Ishikawa (cell line): ENCODE measurements at regions not wholly inside any gene's neighbourhood (a gene's known extent, or its start where the extent isn't known, plus 50 kb on each side); places are given as distances from the start of the nearest gene placed in this dataset.

ENCODE experiments used
- CEBPB ChIP-seq: IDR thresholded peaks from 2 replicates; pipeline ENCODE4 v1.6.1; 2012
- CREB1 ChIP-seq: IDR thresholded peaks from 2 replicates; pipeline ENCODE4 v1.6.1; 2012; ENCODE audit warnings: low read depth
- EGR1 ChIP-seq: IDR thresholded peaks from 2 replicates; pipeline ENCODE4 v1.6.1; 2012
- EP300 ChIP-seq: IDR thresholded peaks from 2 replicates; pipeline ENCODE4 v1.6.1; 2012; ENCODE audit warnings: borderline replicate concordance
- FOXM1 ChIP-seq: IDR thresholded peaks from 2 replicates; pipeline ENCODE4 v1.6.1; 2012; ENCODE audit warnings: low read depth, borderline replicate concordance
- NFIC ChIP-seq: IDR thresholded peaks from 2 replicates; pipeline ENCODE4 v1.6.1; 2012
- RAD21 ChIP-seq: IDR thresholded peaks from 2 replicates; pipeline ENCODE4 v1.6.1; 2012; ENCODE audit warnings: low read depth
- TAF1 ChIP-seq: IDR thresholded peaks from 2 replicates; pipeline ENCODE4 v1.6.1; 2012; ENCODE audit warnings: low read depth, mild to moderate bottlenecking
- TCF12 ChIP-seq: IDR thresholded peaks from 2 replicates; pipeline ENCODE4 v1.6.1; 2012; ENCODE audit warnings: low read depth
- TEAD4 ChIP-seq: IDR thresholded peaks from 2 replicates; pipeline ENCODE4 v1.6.1; 2012
- YY1 ChIP-seq: IDR thresholded peaks from 2 replicates; pipeline ENCODE4 v1.6.1; 2012; ENCODE audit warnings: low read depth
- ZBTB7A ChIP-seq: IDR thresholded peaks from 2 replicates; pipeline ENCODE4 v1.6.1; 2012; ENCODE audit warnings: low read depth
- TF ChIP-seq, protein P1 (sequence below): IDR thresholded peaks from 2 replicates; pipeline ENCODE4 v1.6.1; 2012
- TF ChIP-seq, protein P2 (sequence below): IDR thresholded peaks from 2 replicates; pipeline ENCODE4 v1.6.1; 2012; ENCODE audit warnings: low read depth, mild to moderate bottlenecking
- TF ChIP-seq, protein P3 (sequence below): IDR thresholded peaks from 2 replicates; pipeline ENCODE4 v1.6.1; 2012

DNA sequence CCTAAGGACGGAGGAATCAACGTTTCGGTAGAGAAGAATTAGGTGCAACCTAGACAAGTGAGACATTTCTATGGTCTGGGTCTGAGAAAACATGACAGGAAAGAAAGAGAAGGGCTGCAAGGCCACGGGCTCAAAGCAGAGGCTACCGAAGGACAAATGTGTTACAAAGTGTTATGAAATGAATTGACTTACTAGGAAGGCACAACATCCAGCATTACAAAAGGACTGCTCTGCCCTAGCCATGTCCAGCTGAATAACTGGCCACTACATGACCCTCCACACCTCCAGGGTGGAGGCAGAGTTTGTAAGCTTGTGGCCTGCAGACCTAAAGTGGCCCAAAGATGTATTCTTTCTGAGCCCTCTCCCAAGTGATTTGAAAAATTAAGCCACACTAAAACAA, 133.6 kb downstream of the GDAP2 start:
- TF ChIP-seq EGR1 (no peak), YY1 (no peak), EP300 (no peak)
- TF ChIP-seq, protein P1, sequence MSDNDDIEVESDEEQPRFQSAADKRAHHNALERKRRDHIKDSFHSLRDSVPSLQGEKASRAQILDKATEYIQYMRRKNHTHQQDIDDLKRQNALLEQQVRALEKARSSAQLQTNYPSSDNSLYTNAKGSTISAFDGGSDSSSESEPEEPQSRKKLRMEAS = no peak

GRCh38 chr1:117796226-117796625, 133.2 kb downstream of the GDAP2 start:
- TF ChIP-seq EGR1 = no peak
- TF ChIP-seq CEBPB = no peak
- no peak for TF ChIP-seq CREB1
- no peak for TF ChIP-seq EP300

DNA sequence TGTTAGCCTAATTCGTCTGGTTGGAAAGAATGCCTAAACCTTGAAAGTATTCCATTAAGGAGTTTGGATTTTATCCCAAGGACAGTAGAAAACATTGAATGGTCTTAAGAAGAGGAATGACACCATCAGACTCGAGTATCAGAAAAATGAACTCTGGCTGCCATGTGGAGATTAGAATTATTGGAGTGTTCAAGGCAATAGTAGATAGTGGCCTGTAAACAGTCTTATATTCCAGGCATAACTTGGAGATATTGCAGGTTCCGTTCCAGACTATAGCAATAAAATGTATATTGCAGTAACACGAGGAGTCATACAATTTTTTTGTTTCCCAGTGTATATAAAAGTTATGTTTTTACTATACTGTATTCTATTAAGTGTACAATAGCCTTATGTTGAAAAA, 130.9 kb downstream of the GDAP2 start:
- TF ChIP-seq, protein P2, sequence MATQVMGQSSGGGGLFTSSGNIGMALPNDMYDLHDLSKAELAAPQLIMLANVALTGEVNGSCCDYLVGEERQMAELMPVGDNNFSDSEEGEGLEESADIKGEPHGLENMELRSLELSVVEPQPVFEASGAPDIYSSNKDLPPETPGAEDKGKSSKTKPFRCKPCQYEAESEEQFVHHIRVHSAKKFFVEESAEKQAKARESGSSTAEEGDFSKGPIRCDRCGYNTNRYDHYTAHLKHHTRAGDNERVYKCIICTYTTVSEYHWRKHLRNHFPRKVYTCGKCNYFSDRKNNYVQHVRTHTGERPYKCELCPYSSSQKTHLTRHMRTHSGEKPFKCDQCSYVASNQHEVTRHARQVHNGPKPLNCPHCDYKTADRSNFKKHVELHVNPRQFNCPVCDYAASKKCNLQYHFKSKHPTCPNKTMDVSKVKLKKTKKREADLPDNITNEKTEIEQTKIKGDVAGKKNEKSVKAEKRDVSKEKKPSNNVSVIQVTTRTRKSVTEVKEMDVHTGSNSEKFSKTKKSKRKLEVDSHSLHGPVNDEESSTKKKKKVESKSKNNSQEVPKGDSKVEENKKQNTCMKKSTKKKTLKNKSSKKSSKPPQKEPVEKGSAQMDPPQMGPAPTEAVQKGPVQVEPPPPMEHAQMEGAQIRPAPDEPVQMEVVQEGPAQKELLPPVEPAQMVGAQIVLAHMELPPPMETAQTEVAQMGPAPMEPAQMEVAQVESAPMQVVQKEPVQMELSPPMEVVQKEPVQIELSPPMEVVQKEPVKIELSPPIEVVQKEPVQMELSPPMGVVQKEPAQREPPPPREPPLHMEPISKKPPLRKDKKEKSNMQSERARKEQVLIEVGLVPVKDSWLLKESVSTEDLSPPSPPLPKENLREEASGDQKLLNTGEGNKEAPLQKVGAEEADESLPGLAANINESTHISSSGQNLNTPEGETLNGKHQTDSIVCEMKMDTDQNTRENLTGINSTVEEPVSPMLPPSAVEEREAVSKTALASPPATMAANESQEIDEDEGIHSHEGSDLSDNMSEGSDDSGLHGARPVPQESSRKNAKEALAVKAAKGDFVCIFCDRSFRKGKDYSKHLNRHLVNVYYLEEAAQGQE = no peak
- no peak for TF ChIP-seq FOXM1
- no peak for TF ChIP-seq ZBTB7A
- TF ChIP-seq CREB1 = no peak
- TF ChIP-seq RAD21 = no peak
- TF ChIP-seq EGR1 = no peak
- no peak for TF ChIP-seq CEBPB
- no peak for TF ChIP-seq NFIC
- TF ChIP-seq, protein P1 = no peak
- TF ChIP-seq TEAD4 = no peak
- no peak for TF ChIP-seq YY1
- no peak for TF ChIP-seq TCF12
- no peak for TF ChIP-seq TAF1
- TF ChIP-seq, protein P3, sequence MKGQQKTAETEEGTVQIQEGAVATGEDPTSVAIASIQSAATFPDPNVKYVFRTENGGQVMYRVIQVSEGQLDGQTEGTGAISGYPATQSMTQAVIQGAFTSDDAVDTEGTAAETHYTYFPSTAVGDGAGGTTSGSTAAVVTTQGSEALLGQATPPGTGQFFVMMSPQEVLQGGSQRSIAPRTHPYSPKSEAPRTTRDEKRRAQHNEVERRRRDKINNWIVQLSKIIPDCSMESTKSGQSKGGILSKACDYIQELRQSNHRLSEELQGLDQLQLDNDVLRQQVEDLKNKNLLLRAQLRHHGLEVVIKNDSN = no peak
- TF ChIP-seq EP300 = no peak

- TF ChIP-seq ZBTB7A (no peak), RAD21 (no peak), TCF12 (no peak), TAF1 (no peak), NFIC (no peak), EP300 (no peak), FOXM1 (no peak)
- TF ChIP-seq, protein P2 = no peak
Measured at GRCh38 chr1:117802531-117803257, 126.7 kb downstream of the GDAP2 start.

DNA sequence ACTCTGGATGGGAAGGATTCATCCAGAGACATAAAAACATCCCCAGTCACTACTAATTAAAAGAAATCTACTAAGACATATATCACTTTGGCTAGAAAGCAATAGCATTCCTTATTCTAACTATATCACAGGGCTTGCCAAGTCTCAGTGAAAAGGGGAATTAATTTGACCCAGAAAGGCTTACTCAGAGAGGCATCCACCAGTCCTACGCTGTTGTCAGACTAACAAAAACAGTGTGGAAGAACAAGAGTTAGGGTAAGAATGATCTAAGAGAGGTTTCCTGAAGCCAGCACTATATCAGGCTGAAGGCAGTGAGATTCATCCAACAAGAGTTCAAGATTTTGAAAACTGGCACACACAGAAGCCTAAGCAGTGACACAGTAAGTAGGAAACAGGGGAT, 126.1 kb downstream of the GDAP2 start:
- TF ChIP-seq EGR1 = no peak
- TF ChIP-seq ZBTB7A = no peak
- TF ChIP-seq TEAD4 = no peak
- TF ChIP-seq TCF12 = no peak
- TF ChIP-seq RAD21 = no peak
- TF ChIP-seq, protein P1 = no peak
- no peak for TF ChIP-seq NFIC
- TF ChIP-seq YY1 = no peak
- no peak for TF ChIP-seq TAF1
- TF ChIP-seq EP300 = no peak
- TF ChIP-seq, protein P2 = no peak
- no peak for TF ChIP-seq CREB1
- no peak for TF ChIP-seq CEBPB
